Erythroblast (primary cell): ENCODE measurements at regions not wholly inside any gene's neighbourhood (a gene's known extent, or its start where the extent isn't known, plus 50 kb on each side); places are given as distances from the start of the nearest gene placed in this dataset.

ENCODE experiments used
- GATA1 ChIP-seq: IDR thresholded peaks from 2 replicates; pipeline ENCODE4 v1.6.1; 2011; ENCODE audit warnings: low read depth, mild to moderate bottlenecking, control low read depth, low read length, moderate library complexity
- POLR2A ChIP-seq: IDR thresholded peaks from 2 replicates; pipeline ENCODE4 v1.6.1; 2011; ENCODE audit warnings: mild to moderate bottlenecking, low read length

GRCh38 chr15:95653361-95653805 lies 677.1 kb upstream of the NR2F2 start:
- TF ChIP-seq POLR2A (no peak), GATA1 (no peak)
